ENCODE measurements at regions not wholly inside any gene's neighbourhood (a gene's known extent, or its start where the extent isn't known, plus 50 kb on each side); places are given as distances from the start of the nearest gene placed in this dataset.

- intact Hi-C loops (cut with DNase I), result no loop called here
- ATAC-seq (ENCODE audit: low FRiP score), result no peak
- no peak overlapping the region for H3K27ac ChIP-seq (ENCODE audit: low read depth in 1 of 2, low read length in 2 of 2)
- no peaks in the 10 kb centered on the region for H3K36me3 ChIP-seq (ENCODE audit: control insufficient read depth in 1 of 2, insufficient read depth in 2 of 2, low read length in 1 of 2)
- H3K4me3 ChIP-seq (ENCODE audit: low read length in 2 of 2), result no peak overlapping the region
- no peak for DNase-seq
- 71 to 86% methylated on average over 3 of the region's 3 CpGs for WGBS, 2 donors
- no peaks in the 10 kb centered on the region for H3K4me1 ChIP-seq (ENCODE audit: control insufficient read depth in 1 of 2, insufficient read depth in 2 of 2, low read length in 2 of 2)
- peaks cover 4% of the 10 kb centered on the region for H3K9me3 ChIP-seq (ENCODE audit: control insufficient read depth, low read length)
- H3K27me3 ChIP-seq (ENCODE audit: control insufficient read depth in 1 of 2, insufficient read depth in 2 of 2, low read length in 1 of 2), result peaks cover 0 to 3% of the 10 kb centered on the region in 2 donors
Measured at GRCh38 chr16:48004141-48004695, 151.6 kb downstream of the ABCC12 start.

DNA sequence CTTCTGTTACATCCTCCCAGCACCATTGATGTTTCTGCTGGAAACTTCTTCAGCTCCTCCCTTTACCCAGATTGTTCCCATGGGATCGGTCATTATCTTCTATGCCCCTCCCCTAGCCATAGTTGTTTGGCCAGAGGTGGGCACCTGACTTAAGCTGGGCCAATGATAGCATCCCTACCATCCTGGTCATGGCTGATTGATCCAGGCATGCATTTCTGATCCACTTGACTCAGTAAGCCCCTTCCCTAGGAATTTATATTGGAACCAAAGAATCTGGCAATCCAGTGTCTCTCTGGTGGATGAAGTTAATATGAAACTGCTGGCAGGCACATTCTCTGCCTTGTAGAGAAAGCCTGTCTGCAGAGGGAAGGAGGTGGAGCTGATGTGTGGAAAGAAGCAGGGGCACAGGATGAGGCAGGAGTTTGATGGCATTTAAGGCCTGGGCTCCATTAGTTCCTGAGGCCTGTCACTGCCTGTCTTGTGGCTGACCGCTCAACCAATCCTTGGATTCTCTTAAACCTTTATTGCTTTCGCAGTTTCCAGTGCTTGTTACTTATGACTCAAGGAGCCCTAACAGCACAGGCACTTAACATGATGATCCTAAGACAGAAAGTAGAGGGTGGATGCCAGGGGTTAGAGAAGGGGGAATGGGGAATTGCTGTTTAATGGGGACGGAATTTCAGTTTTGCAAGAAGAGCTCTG lies 152.4 kb downstream of the ABCC12 start:
- Histone ChIP-seq H3K4me3 (ENCODE audit: low read length in 2 of 2) (no peak overlapping the region), H3K4me1 (ENCODE audit: control insufficient read depth in 1 of 2, insufficient read depth in 2 of 2, low read length in 2 of 2) (no peaks in the 10 kb centered on the region), H3K36me3 (ENCODE audit: control insufficient read depth in 1 of 2, insufficient read depth in 2 of 2, low read length in 1 of 2) (no peaks in the 10 kb centered on the region), H3K27ac (ENCODE audit: low read depth in 1 of 2, low read length in 2 of 2) (no peak overlapping the region), H3K9me3 (ENCODE audit: control insufficient read depth, low read length) (peaks cover 4% of the 10 kb centered on the region), H3K27me3 (ENCODE audit: control insufficient read depth in 1 of 2, insufficient read depth in 2 of 2, low read length in 1 of 2) (peaks cover 0 to 3% of the 10 kb centered on the region in 2 donors)
- no peak for DNase-seq
- WGBS, 2 donors, result 77 to 80% methylated on average over 4 of the region's 4 CpGs
- no peak for ATAC-seq (ENCODE audit: low FRiP score)
- intact Hi-C loops (cut with DNase I), result no loop called here

DNA sequence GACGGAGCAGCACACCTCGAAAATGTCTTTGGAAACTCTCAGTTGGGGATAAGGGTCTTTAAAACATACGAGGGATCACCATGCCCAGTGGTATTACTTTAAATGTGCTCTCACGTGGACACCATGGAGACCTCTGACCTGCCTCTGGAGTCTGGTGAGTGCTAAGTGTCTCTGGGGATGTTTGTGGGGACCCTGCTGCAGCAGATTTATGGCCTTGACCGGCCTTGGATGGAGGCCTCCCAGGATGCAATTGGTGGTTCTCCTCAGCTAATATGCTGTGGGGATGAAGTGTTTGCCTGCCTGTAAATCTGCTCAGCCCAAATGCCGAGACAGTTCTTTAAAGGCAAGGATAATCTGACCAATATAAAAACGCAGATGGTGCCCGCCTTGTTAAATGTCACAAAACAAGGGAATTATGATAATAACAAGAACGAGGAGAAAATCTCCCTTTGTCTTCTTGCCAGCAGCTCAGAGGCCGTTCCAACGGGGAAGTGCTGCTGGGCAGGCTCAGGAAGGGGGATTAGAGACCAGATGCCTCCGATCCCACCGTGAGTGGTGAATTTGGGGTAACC lies 154.4 kb downstream of the ABCC12 start:
- intact Hi-C loops (cut with DNase I), result no loop called here
- ATAC-seq (ENCODE audit: low FRiP score) (no peak), DNase-seq (no peak)
- Histone ChIP-seq H3K4me1 (ENCODE audit: control insufficient read depth in 1 of 2, insufficient read depth in 2 of 2, low read length in 2 of 2) (no peaks in the 10 kb centered on the region), H3K36me3 (ENCODE audit: control insufficient read depth in 1 of 2, insufficient read depth in 2 of 2, low read length in 1 of 2) (no peaks in the 10 kb centered on the region), H3K27ac (ENCODE audit: low read depth in 1 of 2, low read length in 2 of 2) (no peak overlapping the region), H3K4me3 (ENCODE audit: low read length in 2 of 2) (no peak overlapping the region), H3K27me3 (ENCODE audit: control insufficient read depth in 1 of 2, insufficient read depth in 2 of 2, low read length in 1 of 2) (peaks cover 0 to 3% of the 10 kb centered on the region in 2 donors), H3K9me3 (ENCODE audit: control insufficient read depth, low read length) (peaks cover 3% of the 10 kb centered on the region)
- WGBS, 2 donors, result 32 to 44% methylated on average over 13 of the region's 13 CpGs

DNA sequence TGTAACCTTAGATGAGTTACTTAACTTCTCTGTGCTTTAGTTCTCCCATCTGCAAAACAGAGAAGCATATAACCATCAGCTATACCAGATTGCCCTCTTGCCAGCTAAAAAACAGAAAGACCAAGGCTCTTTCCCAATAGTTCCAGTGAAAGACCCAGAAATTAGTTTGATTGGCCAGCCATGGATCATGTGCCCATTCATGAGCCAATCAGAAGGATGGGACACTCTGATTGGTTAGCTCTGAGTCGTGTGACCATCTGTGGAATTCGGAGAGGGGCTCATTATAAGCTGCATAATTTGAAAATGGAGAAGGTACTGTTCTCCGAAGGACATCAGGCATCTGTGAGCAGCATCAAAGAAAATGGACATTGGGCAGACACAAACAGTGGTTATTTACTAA lies 155.2 kb downstream of the ABCC12 start:
- peaks cover 2% of the 10 kb centered on the region for H3K9me3 ChIP-seq (ENCODE audit: control insufficient read depth, low read length)
- intact Hi-C loops (cut with DNase I), result no loop called here
- no peak for DNase-seq
- no peak overlapping the region for H3K4me3 ChIP-seq (ENCODE audit: low read length in 2 of 2)
- no peak for ATAC-seq (ENCODE audit: low FRiP score)
- no peak overlapping the region for H3K27ac ChIP-seq (ENCODE audit: low read depth in 1 of 2, low read length in 2 of 2)
- H3K4me1 ChIP-seq (ENCODE audit: control insufficient read depth in 1 of 2, insufficient read depth in 2 of 2, low read length in 2 of 2), result no peaks in the 10 kb centered on the region
- peaks cover 0 to 3% of the 10 kb centered on the region in 2 donors for H3K27me3 ChIP-seq (ENCODE audit: control insufficient read depth in 1 of 2, insufficient read depth in 2 of 2, low read length in 1 of 2)
- WGBS, 2 donors, result 67 to 70% methylated on average over 3 of the region's 3 CpGs
- no peaks in the 10 kb centered on the region for H3K36me3 ChIP-seq (ENCODE audit: control insufficient read depth in 1 of 2, insufficient read depth in 2 of 2, low read length in 1 of 2)

GRCh38 chr16:47999595-47999994 lies 156.2 kb downstream of the ABCC12 start:
- intact Hi-C loops (cut with DNase I), result no loop called here

GRCh38 chr16:47995354-47995753 lies 160.4 kb downstream of the ABCC12 start:
- Histone ChIP-seq H3K36me3 (ENCODE audit: control insufficient read depth in 1 of 2, insufficient read depth in 2 of 2, low read length in 1 of 2) (no peaks in the 10 kb centered on the region), H3K9me3 (ENCODE audit: control insufficient read depth, low read length) (peaks cover 5% of the 10 kb centered on the region), H3K27ac (ENCODE audit: low read depth in 1 of 2, low read length in 2 of 2) (no peak overlapping the region), H3K4me3 (ENCODE audit: low read length in 2 of 2) (no peak overlapping the region), H3K27me3 (ENCODE audit: control insufficient read depth in 1 of 2, insufficient read depth in 2 of 2, low read length in 1 of 2) (no peaks in the 10 kb centered on the region), H3K4me1 (ENCODE audit: control insufficient read depth in 1 of 2, insufficient read depth in 2 of 2, low read length in 2 of 2) (no peaks in the 10 kb centered on the region)
- WGBS, 2 donors, result 48 to 67% methylated on average over 2 of the region's 2 CpGs
- intact Hi-C loops (cut with DNase I), result no loop called here
- no peak for ATAC-seq (ENCODE audit: low FRiP score)
- DNase-seq, result no peak

More at GRCh38 chr16:47999595-47999994, 156.2 kb downstream of the ABCC12 start:
- Histone ChIP-seq H3K27ac (ENCODE audit: low read depth in 1 of 2, low read length in 2 of 2) (no peak overlapping the region), H3K4me1 (ENCODE audit: control insufficient read depth in 1 of 2, insufficient read depth in 2 of 2, low read length in 2 of 2) (no peaks in the 10 kb centered on the region), H3K4me3 (ENCODE audit: low read length in 2 of 2) (no peak overlapping the region), H3K27me3 (ENCODE audit: control insufficient read depth in 1 of 2, insufficient read depth in 2 of 2, low read length in 1 of 2) (peaks cover 0 to 3% of the 10 kb centered on the region in 2 donors), H3K36me3 (ENCODE audit: control insufficient read depth in 1 of 2, insufficient read depth in 2 of 2, low read length in 1 of 2) (no peaks in the 10 kb centered on the region), H3K9me3 (ENCODE audit: control insufficient read depth, low read length) (peaks cover 2% of the 10 kb centered on the region)
- no peak for ATAC-seq (ENCODE audit: low FRiP score)
- no peak for DNase-seq
- WGBS, 2 donors, result 80 to 82% methylated on average over 4 of the region's 4 CpGs

DNA sequence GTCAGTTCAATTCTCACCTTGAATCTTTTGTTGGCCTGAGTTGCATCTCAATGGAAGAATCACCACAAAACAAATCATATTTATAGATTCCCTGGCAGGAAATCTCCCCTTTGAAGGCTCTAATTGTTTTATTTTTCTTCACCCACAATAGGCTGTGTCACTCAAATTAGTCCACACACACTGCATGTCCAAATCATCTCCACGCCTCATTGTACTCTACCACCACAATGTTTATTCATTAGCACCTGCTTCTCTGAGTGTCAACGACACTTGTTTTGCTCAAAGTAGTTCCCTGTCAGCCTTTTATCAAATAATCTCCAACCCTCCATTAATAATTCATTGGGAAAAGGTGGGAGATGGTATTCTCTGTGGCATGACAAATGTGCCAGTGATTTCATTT lies 164.3 kb downstream of the ABCC12 start:
- intact Hi-C loops (cut with DNase I), result no loop called here
- Histone ChIP-seq H3K4me3 (ENCODE audit: low read length in 2 of 2) (no peak overlapping the region), H3K36me3 (ENCODE audit: control insufficient read depth in 1 of 2, insufficient read depth in 2 of 2, low read length in 1 of 2) (no peaks in the 10 kb centered on the region), H3K27me3 (ENCODE audit: control insufficient read depth in 1 of 2, insufficient read depth in 2 of 2, low read length in 1 of 2) (no peaks in the 10 kb centered on the region), H3K27ac (ENCODE audit: low read depth in 1 of 2, low read length in 2 of 2) (no peak overlapping the region), H3K9me3 (ENCODE audit: control insufficient read depth, low read length) (peaks cover 5% of the 10 kb centered on the region), H3K4me1 (ENCODE audit: control insufficient read depth in 1 of 2, insufficient read depth in 2 of 2, low read length in 2 of 2) (no peaks in the 10 kb centered on the region)
- DNase-seq (no peak), ATAC-seq (ENCODE audit: low FRiP score) (no peak)
- WGBS, 2 donors, result 68 to 71% methylated on average over 2 of the region's 2 CpGs

GRCh38 chr16:47990676-47991075 lies 165.1 kb downstream of the ABCC12 start:
- Histone ChIP-seq H3K27ac (ENCODE audit: low read depth in 1 of 2, low read length in 2 of 2) (no peak overlapping the region), H3K9me3 (ENCODE audit: control insufficient read depth, low read length) (peaks cover 5% of the 10 kb centered on the region), H3K36me3 (ENCODE audit: control insufficient read depth in 1 of 2, insufficient read depth in 2 of 2, low read length in 1 of 2) (no peaks in the 10 kb centered on the region), H3K4me1 (ENCODE audit: control insufficient read depth in 1 of 2, insufficient read depth in 2 of 2, low read length in 2 of 2) (no peaks in the 10 kb centered on the region), H3K4me3 (ENCODE audit: low read length in 2 of 2) (no peak overlapping the region), H3K27me3 (ENCODE audit: control insufficient read depth in 1 of 2, insufficient read depth in 2 of 2, low read length in 1 of 2) (no peaks in the 10 kb centered on the region)
- 77 to 79% methylated on average over 2 of the region's 2 CpGs for WGBS, 2 donors
- ATAC-seq (ENCODE audit: low FRiP score) (no peak), DNase-seq (no peak)
- intact Hi-C loops (cut with DNase I), result no loop called here

DNA sequence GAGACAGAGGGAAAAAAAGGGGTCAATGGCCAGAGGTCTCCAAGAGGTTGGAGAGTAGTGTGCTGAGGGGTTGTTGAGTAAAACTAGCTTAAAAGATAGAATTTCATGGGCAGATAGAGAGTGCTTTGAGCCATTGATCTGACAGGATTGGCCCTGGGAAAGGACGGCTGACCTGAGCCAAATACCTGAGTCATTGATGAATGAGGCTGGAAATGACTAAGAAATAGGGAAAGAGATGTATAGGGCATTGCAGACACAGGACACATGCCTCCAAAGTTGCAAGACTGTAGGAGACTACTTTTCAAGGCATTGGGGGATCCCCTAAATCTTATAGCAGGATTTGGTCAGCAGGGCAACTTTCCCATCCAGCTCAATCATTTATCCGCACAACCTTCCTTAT lies 168.7 kb downstream of the ABCC12 start:
- no peak overlapping the region for H3K4me3 ChIP-seq (ENCODE audit: low read length in 2 of 2)
- no peaks in the 10 kb centered on the region for H3K4me1 ChIP-seq (ENCODE audit: control insufficient read depth in 1 of 2, insufficient read depth in 2 of 2, low read length in 2 of 2)
- no peak overlapping the region for H3K27ac ChIP-seq (ENCODE audit: low read depth in 1 of 2, low read length in 2 of 2)
- no peak for DNase-seq
- no peaks in the 10 kb centered on the region for H3K27me3 ChIP-seq (ENCODE audit: control insufficient read depth in 1 of 2, insufficient read depth in 2 of 2, low read length in 1 of 2)
- peaks cover 2% of the 10 kb centered on the region for H3K9me3 ChIP-seq (ENCODE audit: control insufficient read depth, low read length)
- no peaks in the 10 kb centered on the region for H3K36me3 ChIP-seq (ENCODE audit: control insufficient read depth in 1 of 2, insufficient read depth in 2 of 2, low read length in 1 of 2)
- 71 to 75% methylated on average over 2 of the region's 2 CpGs for WGBS, 2 donors
- ATAC-seq (ENCODE audit: low FRiP score), result no peak
- intact Hi-C loops (cut with DNase I), result no loop called here

Data from aorta (tissue), 5 donors.